HCT116 (cell line): ENCODE measurements at regions not wholly inside any gene's neighbourhood (a gene's known extent, or its start where the extent isn't known, plus 50 kb on each side); places are given as distances from the start of the nearest gene placed in this dataset.

Experiments used
- ATAC-seq: fragments of 200-7000 bp; cut with Tn5 transposase; 2 replicates; pipeline ENCODE4 v1.9.1; 2020; ENCODE audit warnings: mild to moderate bottlenecking, moderate library complexity
- BruUV-seq: library from RNA; stranded (reverse); fragments of 400-500 nt; replicated peaks from 2 replicates; lab custom pipeline; 2021; lab: Mats Ljungman, UMichigan
- CTCF ChIA-PET: fragments of 300-600 bp; sonication (Branson Sonifier 250); formaldehyde crosslinking; loops from one replicate; lab custom pipeline; 2021; ENCODE audit warnings: antibody characterized with exemption; lab: Charles Lee
- POLR2A ChIA-PET: fragments of 300-600, 350-600 bp; sonication (Branson Sonifier 250); formaldehyde crosslinking; loops from one replicate; lab custom pipeline; 2021; ENCODE audit warnings: antibody characterized with exemption; lab: Charles Lee
- RAD21 ChIA-PET, 2 experiments: fragments of 300-600 bp; sonication (Branson Sonifier 250); formaldehyde crosslinking; loops; one replicate each; lab custom pipeline; 2023; ENCODE audit warnings: low total read pairs in 2 of 2; ENCODE audit not compliant: uncharacterized antibody in 2 of 2, unreplicated experiment in 2 of 2, low non-redundant PET in 1 of 2; lab: Charles Lee
- DNase-seq: peaks from one replicate; pipeline ENCODE4 v3.0.0-alpha.2; 2010; ENCODE audit warnings: low read depth, low spot score
- H2AFZ ChIP-seq: fragments of 200-600 bp; shearing (Covaris generic), sonication (generic); 2 replicates; pipeline ENCODE4 v1.6.1; 2017; ENCODE audit warnings: low read depth, mixed run types, mixed read lengths, antibody characterized with exemption, low read length; ENCODE audit not compliant: poor library complexity, severe bottlenecking
- H3K27ac ChIP-seq: 2 replicates; pipeline ENCODE4 v1.5.1; 2012; ENCODE audit warnings: low read depth, low read length
- H3K27me3 ChIP-seq: fragments of 200-600 bp; sonication (generic); 2 replicates; pipeline ENCODE4 v1.6.1; 2016; ENCODE audit warnings: mixed run types, low read length, mixed read lengths; ENCODE audit not compliant: insufficient read depth
- H3K36me3 ChIP-seq, 2 experiments: fragments of 200-500 bp in 1 of 2; fragments of 200-600 bp in 1 of 2; sonication (Bioruptor generic) in 1 of 2; sonication (generic) in 1 of 2; 2 replicates each; pipeline versions ENCODE4 v1.5.1 to v1.6.1; 2014 to 2016; ENCODE audit warnings: low read length in 2 of 2, inconsistent platforms in 1 of 2, mixed read lengths in 1 of 2, mixed run types in 1 of 2; ENCODE audit not compliant: insufficient read depth in 2 of 2, control insufficient read depth in 1 of 2
- H3K4me1 ChIP-seq, 2 experiments: fragments of 200-600 bp in 1 of 2; sonication (generic) in 1 of 2; 2 replicates each; pipeline versions ENCODE4 v1.5.1 to v1.6.1; 2012 to 2017; ENCODE audit warnings: low read length in 2 of 2, inconsistent platforms in 1 of 2, mild to moderate bottlenecking in 1 of 2, mixed read lengths in 1 of 2, mixed run types in 1 of 2, moderate library complexity in 1 of 2; ENCODE audit not compliant: insufficient read depth in 2 of 2, control insufficient read depth in 1 of 2
- H3K4me2 ChIP-seq: fragments of 200-600 bp; sonication (generic); 2 replicates; pipeline ENCODE4 v1.6.1; 2017; ENCODE audit warnings: mixed run types, low read length, mixed read lengths
- H3K4me3 ChIP-seq, 2 experiments: fragments of 200-600 bp in 1 of 2; sonication (generic) in 1 of 2; replicated peaks in 1 of 2; 2 replicates each; pipeline ENCODE4 v1.5.1; 2011 to 2016; ENCODE audit warnings: low read length in 2 of 2, control low read depth in 1 of 2, low read depth in 1 of 2, mild to moderate bottlenecking in 1 of 2, mixed read lengths in 1 of 2, mixed run types in 1 of 2
- H3K79me2 ChIP-seq: fragments of 200-600 bp; sonication (generic); 2 replicates; pipeline ENCODE4 v1.6.1; 2017; ENCODE audit warnings: mild to moderate bottlenecking, mixed run types, low read length, moderate library complexity, mixed read lengths; ENCODE audit not compliant: insufficient read depth
- H3K9ac ChIP-seq: fragments of 200-600 bp; sonication (generic); 2 replicates; pipeline ENCODE4 v1.6.1; 2016; ENCODE audit warnings: low read length, mixed read lengths
- H3K9me2 ChIP-seq: fragments of 200-600 bp; sonication (generic), shearing (Covaris generic); 2 replicates; pipeline ENCODE4 v1.6.1; 2017; ENCODE audit warnings: mixed run types, mild to moderate bottlenecking, moderate library complexity; ENCODE audit not compliant: insufficient read depth
- H3K9me3 ChIP-seq, 2 experiments: fragments of 200-500 bp in 1 of 2; fragments of 200-600 bp in 1 of 2; sonication (Bioruptor generic) in 1 of 2; sonication (generic) in 1 of 2; 2 replicates each; pipeline ENCODE4 v1.6.1; 2014 to 2017; ENCODE audit warnings: low read length in 2 of 2, mixed read lengths in 2 of 2, inconsistent platforms in 1 of 2, low read depth in 1 of 2, mild to moderate bottlenecking in 1 of 2, mixed run types in 1 of 2, moderate library complexity in 1 of 2; ENCODE audit not compliant: control insufficient read depth in 1 of 2, insufficient read depth in 1 of 2
- H4K20me1 ChIP-seq: fragments of 200-600 bp; sonication (generic), shearing (Covaris generic); 2 replicates; pipeline ENCODE4 v1.6.1; 2017; ENCODE audit warnings: mixed run types, mild to moderate bottlenecking, moderate library complexity; ENCODE audit not compliant: insufficient read depth
- ATF3 ChIP-seq: IDR thresholded peaks from 2 replicates; pipeline ENCODE4 v1.6.1; 2012
- CBX3 ChIP-seq: IDR thresholded peaks from 2 replicates; pipeline ENCODE4 v1.6.1; 2012; ENCODE audit warnings: low read depth
- CTCF ChIP-seq, 3 experiments: fragments of 200-600 bp in 1 of 3; sonication (generic) in 1 of 3; IDR thresholded peaks in 2 of 3; conservative IDR thresholded peaks in 1 of 3; 2 replicates each; pipeline ENCODE4 v1.5.1; 2012 to 2017; ENCODE audit warnings: low read depth in 2 of 3, low read length in 2 of 3, antibody characterized with exemption in 1 of 3, borderline replicate concordance in 1 of 3, control low read depth in 1 of 3, mild to moderate bottlenecking in 1 of 3, mixed read lengths in 1 of 3, mixed run types in 1 of 3, moderate library complexity in 1 of 3; ENCODE audit not compliant: insufficient read depth in 1 of 3
- EGR1 ChIP-seq: IDR thresholded peaks from 2 replicates; pipeline ENCODE4 v1.6.1; 2012; ENCODE audit warnings: low read depth
- ELF1 ChIP-seq: IDR thresholded peaks from 2 replicates; pipeline ENCODE4 v1.6.1; 2012; ENCODE audit warnings: low read depth, borderline replicate concordance
- EZH2phosphoT487 ChIP-seq: fragments of 200-600 bp; IDR thresholded peaks from 2 replicates; pipeline ENCODE4 v1.6.1; 2018; ENCODE audit warnings: antibody characterized with exemption, borderline replicate concordance
- FOSL1 ChIP-seq: IDR thresholded peaks from 2 replicates; pipeline ENCODE4 v1.6.1; 2012; ENCODE audit warnings: low read depth
- JUND ChIP-seq: IDR thresholded peaks from 2 replicates; pipeline ENCODE4 v1.6.1; 2012
- POLR2A ChIP-seq: IDR thresholded peaks from 2 replicates; pipeline ENCODE4 v1.7.0; 2011; ENCODE audit warnings: borderline replicate concordance; ENCODE audit not compliant: insufficient read depth, insufficient read length; ENCODE audit errors: extremely low read depth
- POLR2AphosphoS5 ChIP-seq: IDR thresholded peaks from 2 replicates; pipeline ENCODE4 v1.6.1; 2011; ENCODE audit warnings: mild to moderate bottlenecking, low read depth, low read length, moderate library complexity
- RAD21 ChIP-seq: IDR thresholded peaks from 2 replicates; pipeline ENCODE4 v1.6.1; 2012; ENCODE audit warnings: low read depth, mild to moderate bottlenecking
- REST ChIP-seq: IDR thresholded peaks from 2 replicates; pipeline ENCODE4 v1.6.1; 2012; ENCODE audit warnings: low read depth
- SP1 ChIP-seq: IDR thresholded peaks from 2 replicates; pipeline ENCODE4 v1.6.1; 2012; ENCODE audit warnings: low read depth
- SRF ChIP-seq: IDR thresholded peaks from 2 replicates; pipeline ENCODE4 v1.6.1; 2012; ENCODE audit warnings: low read depth
- TCF7L2 ChIP-seq: IDR thresholded peaks from 2 replicates; pipeline ENCODE4 v1.7.0; 2011; ENCODE audit warnings: borderline replicate concordance, inconsistent platforms; ENCODE audit not compliant: insufficient read depth, insufficient read length; ENCODE audit errors: extremely low read depth
- YY1 ChIP-seq: IDR thresholded peaks from 2 replicates; pipeline ENCODE4 v1.6.1; 2011; ENCODE audit warnings: low read length, low read depth, moderate library complexity, mild to moderate bottlenecking; ENCODE audit not compliant: insufficient replicate concordance; ENCODE audit errors: extremely low read depth
- ZBTB33 ChIP-seq: IDR thresholded peaks from 2 replicates; pipeline ENCODE4 v1.6.1; 2011; ENCODE audit warnings: mild to moderate bottlenecking, low read length, moderate library complexity; ENCODE audit not compliant: insufficient replicate concordance; ENCODE audit errors: extremely low read depth
- ZNF274 ChIP-seq: fragments of 200-500 bp; sonication (Bioruptor generic); IDR thresholded peaks from 2 replicates; pipeline ENCODE4 v1.6.1; 2014; ENCODE audit warnings: mild to moderate bottlenecking, low read depth, low read length, inconsistent platforms
- intact Hi-C: fragments of 100-400 bp; cut with micrococcal nuclease; formaldehyde crosslinking; loops from 2 replicates; pipeline ENCODE4 v1.10.0; 2022
- TF ChIP-seq, protein P1 (sequence below): IDR thresholded peaks from 2 replicates; pipeline ENCODE4 v1.6.1; 2012

DNA sequence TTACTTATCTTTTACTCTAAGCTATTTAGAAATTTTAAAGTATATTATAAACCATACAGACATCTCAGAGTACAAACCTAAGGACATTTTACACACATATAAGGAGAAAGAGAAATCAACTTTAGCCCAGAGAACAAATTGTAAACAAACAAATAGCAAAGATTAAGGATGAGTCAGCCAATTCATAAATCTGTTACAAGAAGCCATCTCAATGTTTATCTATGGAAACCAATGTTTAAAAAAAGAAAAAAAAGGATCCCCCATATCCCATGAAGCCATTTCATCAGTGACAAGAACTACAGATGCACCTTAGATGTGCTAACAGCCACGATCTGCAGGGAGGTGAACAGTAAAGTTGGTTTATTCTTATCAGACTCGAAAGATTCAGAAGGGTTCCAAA lies 437.1 kb downstream of the SHQ1 start:
- Histone ChIP-seq H3K9me3 (no peaks in the 10 kb centered on the region), H3K27me3 (no peaks in the 10 kb centered on the region), H3K4me3 (no peak overlapping the region), H3K4me2 (no peak overlapping the region), H3K79me2 (peaks cover 100% of the 10 kb centered on the region), H2AFZ (no peak overlapping the region), H3K27ac (no peak overlapping the region), H4K20me1 (peaks cover 14% of the 10 kb centered on the region; the same call in 1 of the 2 replicates), H3K9ac (no peak overlapping the region), H3K9me2 (no peaks in the 10 kb centered on the region), H3K36me3 (no peaks in the 10 kb centered on the region), H3K4me1 (0 out of 4 replicates have a peak, but pooled peaks cover 0 to 5% of the 10 kb centered on the region in 2 experiments)
- CTCF ChIA-PET, result no interaction called here
- RAD21 ChIA-PET, result no interaction called here
- ATAC-seq (no peak), DNase-seq (no peak)
- intact Hi-C loops, result no loop called here
- no peak for TF ChIP-seq POLR2A
- no peak for TF ChIP-seq RAD21
- no peak for TF ChIP-seq CTCF (IDR thresholded peaks at IDR 0.05 in 2 of 3, conservative IDR thresholded peaks at IDR 0.05 in 1 of 3; ENCODE audit: borderline replicate concordance in 1 of 3, insufficient read depth in 1 of 3, low read depth in 2 of 3, low read length in 2 of 3)
- no peak for TF ChIP-seq ZBTB33
- no peak for TF ChIP-seq ATF3
- TF ChIP-seq SP1, result no peak
- no peak for TF ChIP-seq CBX3
- no peak for TF ChIP-seq REST
- TF ChIP-seq SRF, result no peak
- TF ChIP-seq TCF7L2, result no peak
- TF ChIP-seq, protein P1, sequence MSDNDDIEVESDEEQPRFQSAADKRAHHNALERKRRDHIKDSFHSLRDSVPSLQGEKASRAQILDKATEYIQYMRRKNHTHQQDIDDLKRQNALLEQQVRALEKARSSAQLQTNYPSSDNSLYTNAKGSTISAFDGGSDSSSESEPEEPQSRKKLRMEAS, result no peak
- no peak for TF ChIP-seq YY1
- no peak for TF ChIP-seq POLR2AphosphoS5
- no peak for TF ChIP-seq JUND
- no peak for TF ChIP-seq EZH2phosphoT487
- TF ChIP-seq EGR1, result no peak
- no peak for TF ChIP-seq FOSL1
- TF ChIP-seq ZNF274, result no peak
- TF ChIP-seq ELF1, result no peak
- POLR2A ChIA-PET, result no interaction called here
- no TSS peak for BruUV-seq
